GM19043 (cell line): ENCODE measurements at regions not wholly inside any gene's neighbourhood (a gene's known extent, or its start where the extent isn't known, plus 50 kb on each side); places are given as distances from the start of the nearest gene placed in this dataset.

Experiments used
- ATAC-seq: cut with Tn5 transposase; IDR thresholded peaks from one replicate; pipeline ENCODE4 v1.9.1; 2021; ENCODE audit warnings: low read depth; ENCODE audit not compliant: unreplicated experiment

DNA sequence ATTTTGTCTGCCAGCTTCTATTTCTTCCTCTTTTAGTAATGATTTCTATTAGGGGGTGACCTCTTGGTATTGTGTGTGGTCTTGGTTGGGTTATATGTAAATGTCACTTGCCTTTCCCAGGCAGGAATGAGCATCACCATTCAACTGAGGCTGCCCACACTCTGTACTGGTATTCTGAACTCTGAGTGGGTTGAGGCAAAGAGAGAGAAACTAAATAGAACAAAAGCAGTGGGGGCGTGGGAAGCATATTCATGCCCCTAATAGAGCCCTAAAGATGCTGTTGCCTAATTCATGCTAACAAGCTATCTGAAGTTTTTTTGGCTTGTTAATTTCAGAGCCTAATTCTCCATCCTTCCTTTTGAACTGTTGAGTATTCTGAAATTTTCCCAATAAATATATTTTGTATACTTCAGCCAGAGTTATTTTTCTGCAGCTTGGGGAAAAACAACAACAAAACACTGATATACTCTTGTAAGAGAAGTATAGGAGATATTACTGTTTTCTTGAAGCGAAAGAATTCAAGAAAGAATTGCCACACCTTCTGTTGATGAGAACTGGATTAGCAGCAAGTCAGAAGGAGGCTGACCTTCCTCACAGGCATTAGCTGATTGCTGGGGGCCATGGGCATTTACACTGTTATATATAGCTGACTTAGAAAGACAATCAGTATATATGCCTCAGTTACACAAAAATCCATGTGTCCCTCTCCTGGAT lies 315.8 kb upstream of the KLF12 start:
- ATAC-seq, result no peak

DNA sequence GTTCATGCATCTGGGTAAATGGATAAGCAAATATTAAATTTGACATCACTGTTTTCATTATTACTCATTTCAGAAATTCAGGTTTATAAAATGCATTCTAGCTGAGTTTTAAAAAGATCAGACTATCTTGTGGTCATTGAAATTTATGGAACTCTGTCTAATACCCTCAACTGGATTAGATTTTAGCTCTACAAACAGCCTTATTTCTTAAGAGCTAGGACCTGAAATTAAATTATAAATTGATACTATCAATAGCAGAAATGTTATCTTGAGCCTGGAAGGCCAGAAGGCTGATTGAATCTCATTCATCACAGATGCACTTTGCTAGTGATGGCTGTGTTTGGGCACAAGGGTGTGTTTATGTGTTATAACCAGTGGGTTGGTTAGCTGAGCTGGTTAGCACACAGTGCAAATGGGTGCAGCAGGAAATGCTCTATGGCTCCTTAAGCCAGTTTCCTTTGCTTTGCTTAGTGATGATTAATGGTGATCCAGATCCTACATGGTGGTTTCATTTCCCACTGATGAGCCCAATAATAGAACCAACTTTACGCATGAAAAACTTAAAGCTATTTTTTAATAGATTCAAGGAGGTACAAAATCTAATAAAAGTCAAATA lies 310.8 kb upstream of the KLF12 start:
- ATAC-seq, result no peak

DNA sequence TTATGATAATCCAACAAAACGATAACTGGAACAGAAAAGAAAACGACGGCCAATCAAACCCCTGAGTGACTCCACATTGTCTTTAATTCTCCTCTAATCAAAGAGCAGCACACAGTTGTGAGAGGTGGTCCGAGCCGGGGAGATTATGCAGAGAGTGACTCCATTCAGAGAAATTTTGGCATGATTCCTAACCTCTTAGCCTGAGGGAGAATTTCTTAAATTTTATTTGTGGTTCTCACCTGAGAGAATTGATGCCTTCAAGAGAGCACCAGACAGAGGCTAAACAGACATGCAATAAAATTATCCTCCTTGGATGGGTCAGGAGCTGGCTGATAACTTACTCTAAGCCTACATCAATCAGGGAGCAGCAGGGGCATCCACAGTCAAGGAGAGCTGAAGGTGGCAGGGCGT lies 310.0 kb upstream of the KLF12 start:
- ATAC-seq, result no peak

DNA sequence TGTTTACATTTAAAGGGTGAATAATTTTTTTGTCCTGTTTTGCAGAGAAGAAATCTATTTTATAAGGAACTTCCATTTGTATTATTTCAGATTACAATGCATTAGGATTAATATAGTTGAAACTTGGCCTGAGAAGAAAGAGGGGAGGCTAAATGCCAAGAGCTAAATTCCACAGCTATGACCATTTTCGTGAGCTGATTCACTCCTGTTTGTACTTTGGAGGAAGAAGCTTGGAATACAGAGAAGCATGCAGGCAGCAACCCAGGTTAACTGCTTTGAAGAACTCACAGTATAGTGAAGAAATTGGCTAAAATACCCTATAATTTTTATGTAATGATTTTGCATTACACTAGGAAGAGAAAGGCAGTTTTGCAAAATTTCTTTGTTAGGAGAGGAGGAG lies 309.4 kb upstream of the KLF12 start:
- no peak for ATAC-seq

DNA sequence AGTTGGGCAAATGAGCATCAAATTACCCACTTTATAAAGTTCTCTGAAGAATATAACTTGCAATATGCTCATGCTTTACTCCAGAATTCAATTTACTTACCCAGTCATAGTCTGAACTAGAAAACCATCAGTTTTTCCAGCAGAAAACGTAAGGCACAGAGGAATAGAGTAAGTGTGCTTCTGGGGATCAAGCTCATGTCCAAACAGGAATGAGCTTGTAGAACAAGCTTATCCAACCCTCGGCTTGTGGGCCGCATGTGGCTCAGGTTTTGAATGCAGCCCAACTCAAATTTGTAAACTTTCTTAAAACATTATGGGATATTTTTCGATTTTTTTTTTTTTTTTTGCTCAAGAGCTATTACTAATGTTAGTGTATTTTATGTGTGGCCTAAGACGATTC lies 308.5 kb upstream of the KLF12 start:
- no peak for ATAC-seq

DNA sequence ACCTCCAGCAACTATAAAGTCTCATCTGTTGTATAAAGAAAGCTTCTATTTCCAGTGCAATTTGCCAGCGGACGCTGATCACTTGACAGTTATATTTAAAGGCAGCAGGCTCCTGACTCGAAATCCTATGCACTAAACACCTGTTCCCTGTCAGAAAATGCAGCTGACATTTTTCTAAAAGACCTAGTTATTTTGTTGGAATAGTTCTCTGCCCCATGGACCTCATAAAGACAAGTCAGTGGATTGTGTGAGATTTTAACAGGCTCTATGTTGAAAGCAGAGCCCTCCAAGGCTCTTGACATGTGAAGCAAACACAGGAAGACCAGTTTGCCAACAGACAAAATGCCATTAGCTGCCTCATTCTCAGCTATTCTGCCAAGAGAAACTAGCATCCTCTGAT lies 304.7 kb upstream of the KLF12 start:
- no peak for ATAC-seq

DNA sequence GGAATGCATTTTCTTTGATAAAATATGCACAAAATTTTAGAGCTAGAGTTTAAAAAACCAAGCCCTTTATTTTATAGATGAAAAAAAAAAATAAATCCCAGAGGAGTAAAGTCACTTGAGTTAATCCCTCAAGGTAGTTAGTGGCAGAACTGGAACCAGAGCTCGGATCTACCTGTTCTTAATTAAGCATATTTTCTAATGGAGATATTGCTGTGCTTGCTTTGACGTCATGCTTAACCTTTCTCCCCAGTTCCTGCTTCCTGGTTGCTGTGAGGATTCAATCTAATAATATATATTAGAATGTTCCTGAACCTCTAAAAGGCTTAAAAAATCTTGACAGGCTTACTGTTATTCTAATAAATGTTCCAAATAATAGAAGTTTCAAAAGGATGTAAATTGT lies 300.6 kb upstream of the KLF12 start:
- ATAC-seq, result no peak

DNA sequence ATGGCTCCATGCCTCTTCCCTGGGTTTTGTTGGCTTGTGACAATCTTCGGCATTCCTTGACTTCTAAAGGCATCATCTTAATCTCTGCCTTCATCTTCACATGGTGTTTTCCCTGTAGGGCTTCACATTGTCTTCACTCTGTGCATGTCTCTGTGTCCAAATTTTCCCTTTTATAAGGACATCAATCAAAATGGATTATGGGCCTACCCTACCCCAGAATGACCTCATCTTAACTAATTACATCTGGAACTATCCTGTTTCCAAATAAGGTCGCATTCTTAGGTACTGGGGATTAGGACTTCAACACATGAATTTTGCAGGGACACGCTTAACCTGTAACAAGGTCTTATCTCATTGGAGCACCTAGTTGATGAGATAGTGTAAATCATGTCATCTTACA lies 290.3 kb upstream of the KLF12 start:
- no peak for ATAC-seq

DNA sequence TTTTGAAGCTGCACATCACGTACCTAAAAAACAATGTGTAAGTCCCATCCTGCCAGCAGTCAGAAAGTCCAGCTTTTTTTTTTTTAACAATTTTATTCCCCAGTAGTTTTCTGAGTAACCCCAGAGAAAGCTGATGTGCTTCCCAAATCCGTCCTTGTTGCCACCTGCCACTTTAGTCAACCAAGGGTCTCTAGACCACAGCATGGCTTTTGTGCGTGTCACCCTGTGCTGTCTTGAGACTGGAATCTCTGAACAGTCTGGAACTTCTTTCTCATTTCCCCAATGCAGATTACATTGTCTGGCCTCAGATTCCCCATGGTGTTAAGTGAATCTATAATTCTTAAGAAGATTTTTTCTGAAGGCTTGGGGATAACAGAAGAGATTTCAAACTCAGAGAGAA lies 289.2 kb upstream of the KLF12 start:
- ATAC-seq, result no peak

DNA sequence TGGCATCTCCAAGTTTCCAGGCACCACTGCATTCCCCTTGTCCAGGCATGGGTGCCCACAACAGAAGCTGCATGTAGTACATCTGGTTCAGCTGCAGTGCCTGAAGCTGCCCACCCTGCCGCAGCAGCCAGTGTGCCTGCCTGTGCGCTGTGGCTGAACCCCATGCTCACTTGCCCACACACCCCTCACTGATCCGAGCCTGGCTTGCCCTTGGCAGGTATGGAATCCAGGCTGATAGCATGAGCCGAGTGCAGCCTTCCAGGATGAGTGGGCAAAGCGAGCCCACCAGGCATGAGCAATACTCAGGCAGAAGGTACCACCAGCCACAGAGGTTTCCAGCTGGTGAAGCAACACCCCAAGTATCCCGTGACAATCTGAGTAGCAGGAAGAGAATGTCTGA lies 280.3 kb upstream of the KLF12 start:
- no peak for ATAC-seq

DNA sequence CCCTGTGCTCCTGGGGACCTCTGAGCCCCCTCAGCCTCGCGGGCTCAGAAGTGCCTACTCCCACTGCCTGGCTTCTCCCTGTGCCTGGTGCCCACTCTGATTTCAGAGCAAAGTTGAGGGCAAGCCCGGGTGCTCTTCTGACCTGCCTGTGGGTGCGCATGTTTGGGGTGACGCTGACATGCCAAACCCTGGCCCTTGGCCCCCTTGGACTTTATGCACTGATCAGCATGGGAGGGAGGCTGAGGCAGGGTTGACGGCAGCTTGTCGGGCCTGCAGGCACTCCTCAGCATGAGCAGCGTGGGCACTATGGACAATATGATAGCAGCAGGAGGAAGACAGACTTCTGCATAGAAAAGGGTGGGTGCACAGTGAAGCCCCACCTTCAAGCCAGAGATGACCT lies 279.3 kb upstream of the KLF12 start:
- no peak for ATAC-seq

DNA sequence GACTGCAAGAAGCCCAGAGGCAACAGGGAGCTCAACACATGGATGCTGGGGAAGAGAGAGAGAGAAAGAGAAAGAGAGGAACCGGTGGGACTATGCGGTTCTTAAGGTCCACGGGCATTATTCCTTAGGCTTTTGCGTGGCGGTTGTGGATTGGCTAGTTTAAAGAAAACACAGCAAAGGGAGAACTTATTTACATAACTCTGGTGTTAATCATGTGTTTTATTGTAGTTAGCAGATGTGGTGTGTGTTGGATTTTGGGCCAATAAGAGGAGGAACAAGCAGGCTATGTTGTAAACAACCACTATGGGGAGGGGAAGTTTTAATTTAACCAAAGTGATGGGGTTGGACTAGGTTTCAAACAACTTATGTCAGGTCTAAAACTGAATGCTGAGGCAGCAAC lies 275.3 kb upstream of the KLF12 start:
- ATAC-seq, result no peak

DNA sequence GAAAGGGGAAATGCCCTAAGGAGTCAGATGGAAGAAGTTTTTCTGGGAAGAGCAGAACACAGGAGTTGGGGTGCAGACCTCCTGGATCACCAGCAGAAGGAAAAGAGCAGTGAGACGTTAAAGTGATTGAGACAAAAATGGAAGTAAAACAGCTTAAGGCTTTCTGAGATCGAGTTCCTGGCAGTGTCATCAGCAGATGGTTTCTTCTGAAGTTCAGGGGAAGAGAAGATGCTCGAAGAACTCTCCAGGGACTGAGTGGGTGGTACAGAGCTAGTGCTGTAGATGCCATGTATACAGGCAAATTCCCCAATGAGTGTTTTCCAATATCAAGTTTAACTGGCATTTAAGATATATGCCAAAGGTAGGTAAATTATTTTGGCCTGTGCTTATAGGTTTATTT lies 272.2 kb upstream of the KLF12 start:
- ATAC-seq, result no peak

DNA sequence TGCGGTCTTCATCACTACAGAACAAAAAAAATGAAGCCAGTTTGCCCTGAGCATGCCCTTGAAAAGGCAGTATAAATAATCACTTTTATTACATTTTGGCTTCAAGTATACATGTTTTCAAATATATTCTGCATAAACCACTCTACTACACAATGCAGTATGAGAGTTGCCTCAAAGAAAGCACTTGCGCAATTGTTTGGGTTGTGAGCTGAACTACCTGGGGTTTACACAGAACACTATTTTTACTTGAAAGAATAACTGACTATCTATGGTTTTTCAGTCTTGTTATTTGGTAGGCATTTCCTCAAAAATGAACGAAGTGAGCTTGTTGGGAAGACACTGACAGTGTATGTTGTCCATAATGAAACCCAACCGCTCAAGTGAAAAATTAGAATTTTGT lies 264.4 kb upstream of the KLF12 start:
- ATAC-seq, result no peak

DNA sequence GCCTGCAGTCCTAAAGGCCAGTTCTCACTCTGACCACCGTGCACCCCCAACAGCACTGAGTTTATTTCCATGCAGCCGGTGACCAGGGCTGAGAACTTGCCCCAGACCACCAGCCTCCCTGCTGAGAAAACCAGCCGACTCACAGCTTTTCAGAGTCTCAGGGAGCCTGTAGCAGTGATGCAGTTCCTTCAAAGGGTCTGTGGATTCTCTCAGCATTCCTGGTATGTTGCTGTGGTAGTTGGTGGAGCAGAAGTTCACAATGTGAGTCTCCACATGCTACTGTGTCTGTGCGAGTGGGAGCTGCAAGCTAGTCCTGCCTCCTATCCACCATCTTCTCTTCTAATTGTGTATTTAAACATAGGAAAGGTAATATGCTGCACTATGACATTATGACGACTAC lies 254.9 kb upstream of the KLF12 start:
- no peak for ATAC-seq

DNA sequence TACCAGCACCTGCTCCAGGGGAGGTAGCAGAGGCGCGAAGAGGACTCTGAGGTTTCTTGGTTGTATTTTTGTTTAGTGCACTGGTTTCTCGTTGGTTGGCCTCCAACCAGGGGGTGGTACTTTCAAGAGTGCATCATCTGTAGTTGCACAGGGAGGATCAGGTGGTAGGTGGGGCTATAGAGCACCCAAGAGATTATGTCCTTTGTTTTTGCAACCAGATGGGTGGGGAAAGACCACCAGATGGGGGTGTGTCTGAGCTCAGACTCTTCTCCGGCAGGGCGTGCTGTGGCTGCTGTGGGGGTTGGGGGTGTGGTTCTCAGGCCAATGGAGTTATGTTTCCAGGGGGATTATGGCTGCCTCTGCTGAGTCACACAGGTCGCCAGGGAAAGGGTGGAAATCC lies 254.4 kb upstream of the KLF12 start:
- no peak for ATAC-seq

DNA sequence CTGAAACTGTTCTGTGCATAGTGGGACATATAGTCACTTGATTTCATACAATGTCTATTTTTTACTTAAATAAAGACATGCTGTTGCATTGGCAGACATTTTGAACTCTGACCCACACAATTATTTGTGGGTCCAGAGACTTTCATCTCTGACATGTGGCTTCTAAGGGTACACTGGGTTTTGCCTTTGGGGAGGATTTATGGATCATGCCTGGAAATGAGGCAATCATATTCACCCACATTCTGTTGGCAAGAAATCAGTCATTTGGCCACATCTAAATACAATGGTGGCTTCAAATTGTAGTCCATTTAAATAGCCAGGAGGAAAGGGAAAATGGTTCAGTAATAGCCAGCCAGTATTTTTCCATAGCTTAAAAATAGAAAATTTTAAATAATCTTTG lies 238.3 kb upstream of the KLF12 start:
- no peak for ATAC-seq

DNA sequence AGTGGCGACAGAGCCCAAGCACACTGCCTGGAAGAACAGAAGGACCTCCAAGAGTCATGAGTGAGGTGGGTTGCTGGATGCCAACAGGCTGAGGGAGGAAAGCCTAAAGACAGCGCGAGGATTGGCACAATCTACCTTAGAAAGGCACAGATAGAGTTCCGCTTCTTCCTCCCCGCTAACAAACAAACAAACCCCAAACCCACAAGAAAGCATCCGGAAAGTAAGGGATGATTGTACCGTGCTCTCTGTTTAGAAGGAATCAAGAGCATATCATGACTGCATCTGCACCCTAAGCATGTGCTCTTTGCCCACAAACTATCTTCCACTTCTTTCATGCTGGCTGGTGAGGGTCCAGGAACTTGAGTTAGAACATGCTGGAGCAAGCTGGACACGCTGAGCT lies 233.0 kb upstream of the KLF12 start:
- no peak for ATAC-seq

DNA sequence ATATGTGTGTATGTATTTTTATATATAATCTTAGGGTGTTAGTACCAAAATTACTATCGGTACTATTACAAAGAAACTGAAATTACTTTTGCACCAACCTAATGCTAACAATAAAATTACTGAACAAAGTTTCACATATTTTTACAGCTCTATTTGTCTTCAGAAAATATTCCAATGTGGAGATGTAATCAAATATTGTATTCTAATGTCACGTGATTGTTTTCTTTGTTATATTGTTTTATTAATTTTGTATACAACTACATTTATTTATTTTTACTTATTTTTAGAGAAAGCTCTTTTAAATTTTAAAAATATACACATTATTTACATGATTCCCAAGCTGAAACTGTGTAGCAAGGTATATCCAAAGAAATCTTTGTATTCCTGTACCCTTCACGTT lies 227.1 kb upstream of the KLF12 start:
- no peak for ATAC-seq

DNA sequence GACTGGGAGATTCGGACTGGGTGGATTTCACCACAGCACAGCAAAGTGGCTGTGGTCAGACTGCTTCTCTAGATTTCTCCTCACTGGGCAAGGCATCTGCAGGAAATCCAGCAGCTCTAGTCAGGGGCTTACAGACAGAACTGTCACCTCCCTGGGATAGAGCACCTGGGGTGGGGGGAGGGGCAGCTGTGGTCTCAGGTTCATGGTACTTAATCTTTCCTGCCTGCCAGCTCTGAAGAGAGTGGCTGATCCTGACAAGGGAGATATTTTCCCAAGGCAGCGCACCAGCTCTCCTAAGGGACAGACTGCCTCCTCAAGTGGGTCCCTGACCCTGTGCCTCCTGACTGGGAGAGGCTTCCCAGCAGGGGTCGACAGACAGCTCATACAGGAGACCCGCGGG lies 212.8 kb upstream of the KLF12 start:
- no peak for ATAC-seq

DNA sequence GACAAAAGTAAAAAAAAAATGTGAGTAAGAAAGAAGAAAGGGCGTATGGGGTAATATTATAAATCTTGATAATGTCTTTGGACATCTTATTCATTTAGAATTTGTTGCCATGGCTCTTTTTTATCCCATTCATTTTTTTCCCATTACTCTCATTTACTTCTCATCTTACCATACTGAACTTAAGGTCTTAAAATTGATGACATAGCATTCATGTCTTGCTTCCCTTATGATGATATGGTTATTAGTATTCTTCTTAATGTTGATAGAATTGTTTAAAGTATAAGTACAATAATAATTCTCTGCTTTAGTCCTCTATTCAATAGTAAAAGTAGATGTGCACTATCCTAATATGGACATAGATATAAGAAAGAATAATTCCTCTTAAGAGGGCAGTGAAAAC lies 204.1 kb upstream of the KLF12 start:
- no peak for ATAC-seq

DNA sequence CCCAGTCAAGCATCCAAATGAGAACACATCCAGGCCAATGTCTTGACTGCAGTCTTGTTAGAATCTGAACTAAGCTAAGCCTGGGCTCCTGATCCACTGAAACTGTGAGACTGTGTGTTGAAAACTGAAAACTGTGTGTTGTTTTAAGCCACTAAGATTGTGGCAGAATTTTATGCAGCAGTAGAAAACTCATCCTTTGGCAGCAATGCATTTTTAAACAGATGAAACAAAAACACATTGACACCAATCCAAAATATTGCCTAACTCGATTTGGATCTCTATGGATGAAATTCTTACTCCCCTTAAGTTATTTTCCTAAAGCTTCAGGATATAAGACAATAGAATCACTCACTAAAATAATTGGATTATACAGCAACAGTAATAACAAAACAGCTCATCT lies 202.3 kb upstream of the KLF12 start:
- ATAC-seq, result no peak

DNA sequence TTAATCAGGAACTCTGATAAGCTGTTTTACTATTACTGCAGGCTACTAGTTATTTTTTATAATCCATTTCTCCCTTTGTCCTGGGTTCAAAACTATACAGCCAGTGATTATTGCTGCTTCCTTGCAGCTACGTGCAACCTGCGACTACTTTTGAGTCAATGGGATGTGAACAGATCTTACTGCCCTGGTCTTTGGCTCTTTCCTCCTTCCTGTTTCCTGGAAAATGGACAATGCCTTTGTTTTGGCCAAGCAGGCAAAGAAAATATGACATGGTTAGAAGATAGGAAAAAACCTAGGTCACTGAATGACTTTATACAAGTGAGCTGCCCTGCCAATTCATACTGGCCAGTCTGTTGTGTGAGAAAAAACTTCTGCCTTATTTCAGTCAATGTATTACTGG lies 201.2 kb upstream of the KLF12 start:
- ATAC-seq, result no peak
